ENCODE measurements at regions not wholly inside any gene's neighbourhood (a gene's known extent, or its start where the extent isn't known, plus 50 kb on each side); places are given as distances from the start of the nearest gene placed in this dataset.

GRCh38 chr5:169458221-169458620, 125.4 kb upstream of the SPDL1 start:
- H3K36me3 ChIP-seq = no peaks in the 10 kb centered on the region
- H3K9me3 ChIP-seq = no peaks in the 10 kb centered on the region
- WGBS, 2 donors = 69 to 74% methylated on average over 5 of the region's 5 CpGs
- H3K27me3 ChIP-seq = no peaks in the 10 kb centered on the region
- H3K4me3 ChIP-seq (replicated peaks in 1 of 3) = no peak overlapping the region
- intact Hi-C loops (cut with DNase I) = no loop called here
- H3K4me1 ChIP-seq = peaks cover 0 to 3% of the 10 kb centered on the region in 2 donors
- no peak for DNase-seq
- TF ChIP-seq POLR2A (IDR thresholded peaks at IDR 0.05) (no peak), CTCF (IDR thresholded peaks at IDR 0.05) (no peak)
- H3K27ac ChIP-seq = no peak overlapping the region

GRCh38 chr5:169450464-169450863, 133.1 kb upstream of the SPDL1 start:
- Histone ChIP-seq H3K4me1 (peaks cover 18% of the 10 kb centered on the region in 2 donors), H3K27me3 (no peaks in the 10 kb centered on the region), H3K9me3 (no peaks in the 10 kb centered on the region), H3K27ac (peak overlapping the region; percentile 46 to 61 (median 55)), H3K4me3 (replicated peaks in 1 of 3) (no peak overlapping the region), H3K36me3 (no peaks in the 10 kb centered on the region)
- intact Hi-C loops (cut with DNase I) = no loop called here
- DNase-seq = peak; percentile 89
- no peak for TF ChIP-seq POLR2A (IDR thresholded peaks at IDR 0.05)
- TF ChIP-seq CTCF (IDR thresholded peaks at IDR 0.05) = no peak
- WGBS, 2 donors = 22 to 31% methylated on average over 1 of the region's 1 CpG

GRCh38 chr5:169448826-169449225, 134.7 kb upstream of the SPDL1 start:
- WGBS, 2 donors = 39 to 46% methylated on average over 6 of the region's 6 CpGs
- DNase-seq = peak; percentile 87

GRCh38 chr5:169445191-169445590, 138.4 kb upstream of the SPDL1 start:
- 45 to 46% methylated on average over 2 of the region's 2 CpGs for WGBS, 2 donors
- DNase-seq = no peak
- H3K4me3 ChIP-seq (replicated peaks in 1 of 3) = no peak overlapping the region
- TF ChIP-seq CTCF (IDR thresholded peaks at IDR 0.05) = no peak
- no peak for TF ChIP-seq POLR2A (IDR thresholded peaks at IDR 0.05)
- intact Hi-C loops (cut with DNase I) = no loop called here
- H3K9me3 ChIP-seq = no peaks in the 10 kb centered on the region
- no peak overlapping the region for H3K27ac ChIP-seq
- H3K36me3 ChIP-seq = no peaks in the 10 kb centered on the region
- H3K27me3 ChIP-seq = no peaks in the 10 kb centered on the region
- peaks cover 34 to 35% of the 10 kb centered on the region in 2 donors for H3K4me1 ChIP-seq

More at GRCh38 chr5:169448826-169449225, 134.7 kb upstream of the SPDL1 start:
- TF ChIP-seq CTCF (IDR thresholded peaks at IDR 0.05) (no peak), POLR2A (IDR thresholded peaks at IDR 0.05) (no peak)
- H3K27me3 ChIP-seq = no peaks in the 10 kb centered on the region
- no peaks in the 10 kb centered on the region for H3K36me3 ChIP-seq
- H3K27ac ChIP-seq = peak overlapping the region; percentile 46 to 61 (median 55)
- intact Hi-C loops (cut with DNase I) = no loop called here
- H3K4me1 ChIP-seq = peaks cover 18% of the 10 kb centered on the region in 2 donors
- H3K9me3 ChIP-seq = no peaks in the 10 kb centered on the region
- H3K4me3 ChIP-seq (replicated peaks in 1 of 3) = no peak overlapping the region

GRCh38 chr5:169442913-169443784, 140.4 kb upstream of the SPDL1 start:
- Histone ChIP-seq H3K4me1 (peaks cover 23% of the 10 kb centered on the region in 2 donors), H3K27ac (peak overlapping the region in 1 of 3 donors; percentile 18), H3K9me3 (no peaks in the 10 kb centered on the region), H3K4me3 (replicated peaks in 1 of 3) (no peak overlapping the region), H3K36me3 (no peaks in the 10 kb centered on the region), H3K27me3 (no peaks in the 10 kb centered on the region)
- intact Hi-C loops (cut with DNase I) = no loop called here
- no peak for TF ChIP-seq CTCF (IDR thresholded peaks at IDR 0.05)
- TF ChIP-seq POLR2A (IDR thresholded peaks at IDR 0.05) = no peak
- WGBS, 2 donors = 56 to 62% methylated on average over 9 of the region's 9 CpGs
- DNase-seq = no peak

Data from thyroid gland (tissue), 4 donors.